SKM-1 (cell line): ENCODE measurements at regions not wholly inside any gene's neighbourhood (a gene's known extent, or its start where the extent isn't known, plus 50 kb on each side); places are given as distances from the start of the nearest gene placed in this dataset.
"Not testable (repeated sequence)": the region's sequence is repeated elsewhere in the genome, so short reads cannot be mapped to it uniquely, and the experiment has no call there.

Source experiments
- DNase-seq: peaks from one replicate; lab custom pipeline; 2025; ENCODE audit not compliant: unreplicated experiment; lab: John Stamatoyannopoulos, UW

- DNase-seq = no peak
Observed at GRCh38 chr7:21304808-21305375, 123.0 kb upstream of the SP4 start.

GRCh38 chr7:21305455-21306235 is 122.2 kb upstream of the SP4 start:
- no peak for DNase-seq

- DNase-seq = no peak
Observed at GRCh38 chr7:21314954-21315353, 112.9 kb upstream of the SP4 start.

- no peak for DNase-seq
Observed at GRCh38 chr7:21317966-21318915, 109.6 kb upstream of the SP4 start.

GRCh38 chr7:21318916-21319270 is 109.0 kb upstream of the SP4 start:
- no peak for DNase-seq

GRCh38 chr7:21326241-21326640 is 101.6 kb upstream of the SP4 start:
- DNase-seq = no peak

GRCh38 chr7:21326921-21327320 is 101.0 kb upstream of the SP4 start:
- DNase-seq = no peak

- no peak for DNase-seq
Observed at GRCh38 chr7:21327422-21328409, 100.2 kb upstream of the SP4 start.

- DNase-seq = no peak
Observed at GRCh38 chr7:21330462-21331178, 97.3 kb upstream of the SP4 start.

- no peak for DNase-seq
Observed at GRCh38 chr7:21334906-21335305, 93.0 kb upstream of the SP4 start.

GRCh38 chr7:21336743-21337142 is 91.1 kb upstream of the SP4 start:
- DNase-seq = no peak

- no peak for DNase-seq
Observed at GRCh38 chr7:21338728-21339164, 89.1 kb upstream of the SP4 start.

- not testable (repeated sequence) for DNase-seq
Observed at GRCh38 chr7:21344900-21345299, 83.0 kb upstream of the SP4 start.

GRCh38 chr7:21345361-21345760 is 82.5 kb upstream of the SP4 start:
- DNase-seq = no peak

- no peak for DNase-seq
Observed at GRCh38 chr7:21346297-21346696, 81.6 kb upstream of the SP4 start.

GRCh38 chr7:21352540-21353387 is 75.1 kb upstream of the SP4 start:
- DNase-seq = peak; percentile 74

GRCh38 chr7:21353388-21353780 is 74.5 kb upstream of the SP4 start:
- no peak for DNase-seq

- no peak for DNase-seq
Observed at GRCh38 chr7:21354284-21354683, 73.6 kb upstream of the SP4 start.

GRCh38 chr7:21355406-21355874 is 72.4 kb upstream of the SP4 start:
- peak; percentile 94 for DNase-seq
